ENCODE measurements at regions not wholly inside any gene's neighbourhood (a gene's known extent, or its start where the extent isn't known, plus 50 kb on each side); places are given as distances from the start of the nearest gene placed in this dataset.

GRCh38 chr4:156021298-156021697, 67.6 kb upstream of the CTSO start:
- no peak overlapping the region for H3K4me3 ChIP-seq (ENCODE audit: low read length)
- TF ChIP-seq, protein P1, sequence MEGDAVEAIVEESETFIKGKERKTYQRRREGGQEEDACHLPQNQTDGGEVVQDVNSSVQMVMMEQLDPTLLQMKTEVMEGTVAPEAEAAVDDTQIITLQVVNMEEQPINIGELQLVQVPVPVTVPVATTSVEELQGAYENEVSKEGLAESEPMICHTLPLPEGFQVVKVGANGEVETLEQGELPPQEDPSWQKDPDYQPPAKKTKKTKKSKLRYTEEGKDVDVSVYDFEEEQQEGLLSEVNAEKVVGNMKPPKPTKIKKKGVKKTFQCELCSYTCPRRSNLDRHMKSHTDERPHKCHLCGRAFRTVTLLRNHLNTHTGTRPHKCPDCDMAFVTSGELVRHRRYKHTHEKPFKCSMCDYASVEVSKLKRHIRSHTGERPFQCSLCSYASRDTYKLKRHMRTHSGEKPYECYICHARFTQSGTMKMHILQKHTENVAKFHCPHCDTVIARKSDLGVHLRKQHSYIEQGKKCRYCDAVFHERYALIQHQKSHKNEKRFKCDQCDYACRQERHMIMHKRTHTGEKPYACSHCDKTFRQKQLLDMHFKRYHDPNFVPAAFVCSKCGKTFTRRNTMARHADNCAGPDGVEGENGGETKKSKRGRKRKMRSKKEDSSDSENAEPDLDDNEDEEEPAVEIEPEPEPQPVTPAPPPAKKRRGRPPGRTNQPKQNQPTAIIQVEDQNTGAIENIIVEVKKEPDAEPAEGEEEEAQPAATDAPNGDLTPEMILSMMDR (IDR thresholded peaks at IDR 0.05; ENCODE audit: insufficient read depth, low read depth, low read length, missing control alignments) = no peak
- DNase-seq (ENCODE audit: low read depth) = peak; percentile 15

DNA sequence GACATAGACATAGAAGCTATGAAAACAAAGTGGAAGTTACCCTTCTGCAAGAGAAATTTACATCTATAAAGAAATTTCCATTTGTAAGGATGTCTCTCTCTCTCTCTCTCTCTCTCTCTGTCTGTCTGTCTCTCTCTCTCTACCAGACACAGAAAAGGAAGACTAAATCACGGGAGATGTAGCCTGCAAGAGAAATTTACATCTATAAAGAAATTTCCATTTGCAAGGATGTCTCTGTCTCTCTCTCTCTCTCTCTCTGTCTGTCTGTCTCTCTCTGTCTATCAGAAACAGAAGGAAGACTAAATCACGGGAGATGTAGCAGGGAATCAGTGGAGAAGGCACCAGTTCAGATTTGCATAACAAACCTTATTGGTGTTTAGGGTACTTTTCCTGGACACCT, 65.6 kb upstream of the CTSO start:
- TF ChIP-seq, protein P1 (IDR thresholded peaks at IDR 0.05; ENCODE audit: insufficient read depth, low read depth, low read length, missing control alignments) = no peak
- DNase-seq (ENCODE audit: low read depth) = no peak
- no peak overlapping the region for H3K4me3 ChIP-seq (ENCODE audit: low read length)

- DNase-seq (ENCODE audit: low read depth) = no peak
- TF ChIP-seq, protein P1 (IDR thresholded peaks at IDR 0.05; ENCODE audit: insufficient read depth, low read depth, low read length, missing control alignments) = no peak
- no peak overlapping the region for H3K4me3 ChIP-seq (ENCODE audit: low read length)
These were observed 64.7 kb upstream of the CTSO start for GRCh38 chr4:156018383-156018782.

GRCh38 chr4:156015781-156016180, 62.1 kb upstream of the CTSO start:
- no peak overlapping the region for H3K4me3 ChIP-seq (ENCODE audit: low read length)
- no peak for DNase-seq (ENCODE audit: low read depth)
- TF ChIP-seq, protein P1 (IDR thresholded peaks at IDR 0.05; ENCODE audit: insufficient read depth, low read depth, low read length, missing control alignments) = no peak

GRCh38 chr4:156006192-156006591, 52.5 kb upstream of the CTSO start:
- no peak overlapping the region for H3K4me3 ChIP-seq (ENCODE audit: low read length)
- no peak for DNase-seq (ENCODE audit: low read depth)
- TF ChIP-seq, protein P1 (IDR thresholded peaks at IDR 0.05; ENCODE audit: insufficient read depth, low read depth, low read length, missing control alignments) = no peak

Data from epithelial cell of esophagus (primary cell).